Cardiac muscle cell (in vitro differentiated cells and primary cell): ENCODE measurements at regions not wholly inside any gene's neighbourhood (a gene's known extent, or its start where the extent isn't known, plus 50 kb on each side); places are given as distances from the start of the nearest gene placed in this dataset.

ENCODE experiments used
- DNase-seq, 2 donors: peaks; one replicate each; pipeline versions ENCODE4 v3.0.0 to v3.0.0-alpha.2; 2010 to 2017; ENCODE audit warnings: low read depth in 1 of 2, low spot score in 1 of 2
- H3K27ac ChIP-seq: fragments of 200-600 bp; sonication (generic); 2 replicates; pipeline ENCODE4 v1.5.1; 2016
- H3K27me3 ChIP-seq: fragments of 200-600 bp; sonication (generic); 2 replicates; pipeline ENCODE4 v1.6.0; 2016; ENCODE audit warnings: control low read depth
- H3K36me3 ChIP-seq: fragments of 200-600 bp; sonication (generic); 2 replicates; pipeline ENCODE4 v1.5.1; 2016; ENCODE audit warnings: control low read depth
- H3K4me1 ChIP-seq: fragments of 200-600 bp; sonication (generic); 2 replicates; pipeline ENCODE4 v1.8.1; 2017; ENCODE audit warnings: low read depth, mild to moderate bottlenecking, mixed run types
- H3K4me3 ChIP-seq: fragments of 200-600 bp; sonication (generic); 2 replicates; pipeline ENCODE4 v1.5.1; 2016; ENCODE audit warnings: mild to moderate bottlenecking
- H3K9me3 ChIP-seq: fragments of 200-600 bp; sonication (generic); 2 replicates; pipeline ENCODE4 v1.5.1; 2017; ENCODE audit warnings: low read depth, mild to moderate bottlenecking, control low read depth
- TF ChIP-seq, protein P1 (sequence below): IDR thresholded peaks from 2 replicates; pipeline ENCODE4 v1.5.1; 2012; ENCODE audit warnings: low read depth, mild to moderate bottlenecking, low read length

DNA sequence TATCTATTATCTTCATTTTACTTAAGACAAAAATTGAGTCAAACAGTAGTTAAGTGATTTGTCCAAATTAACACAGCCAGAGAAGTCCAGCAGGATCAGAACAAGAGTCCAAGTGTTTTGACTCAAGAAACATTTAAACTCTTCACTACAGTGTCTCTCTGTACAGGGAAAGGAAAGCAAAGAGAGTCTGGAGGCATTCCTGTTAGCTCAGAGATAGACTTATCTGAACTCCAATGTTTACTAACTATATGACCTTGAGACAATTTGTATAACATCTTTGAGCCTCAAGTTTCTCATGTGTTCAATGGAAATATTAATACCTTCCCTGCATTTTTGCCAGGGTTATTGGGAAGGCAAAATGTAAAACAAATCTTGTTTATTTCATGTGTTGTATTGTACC is 849.1 kb downstream of the DIPK2A start:
- TF ChIP-seq, protein P1, sequence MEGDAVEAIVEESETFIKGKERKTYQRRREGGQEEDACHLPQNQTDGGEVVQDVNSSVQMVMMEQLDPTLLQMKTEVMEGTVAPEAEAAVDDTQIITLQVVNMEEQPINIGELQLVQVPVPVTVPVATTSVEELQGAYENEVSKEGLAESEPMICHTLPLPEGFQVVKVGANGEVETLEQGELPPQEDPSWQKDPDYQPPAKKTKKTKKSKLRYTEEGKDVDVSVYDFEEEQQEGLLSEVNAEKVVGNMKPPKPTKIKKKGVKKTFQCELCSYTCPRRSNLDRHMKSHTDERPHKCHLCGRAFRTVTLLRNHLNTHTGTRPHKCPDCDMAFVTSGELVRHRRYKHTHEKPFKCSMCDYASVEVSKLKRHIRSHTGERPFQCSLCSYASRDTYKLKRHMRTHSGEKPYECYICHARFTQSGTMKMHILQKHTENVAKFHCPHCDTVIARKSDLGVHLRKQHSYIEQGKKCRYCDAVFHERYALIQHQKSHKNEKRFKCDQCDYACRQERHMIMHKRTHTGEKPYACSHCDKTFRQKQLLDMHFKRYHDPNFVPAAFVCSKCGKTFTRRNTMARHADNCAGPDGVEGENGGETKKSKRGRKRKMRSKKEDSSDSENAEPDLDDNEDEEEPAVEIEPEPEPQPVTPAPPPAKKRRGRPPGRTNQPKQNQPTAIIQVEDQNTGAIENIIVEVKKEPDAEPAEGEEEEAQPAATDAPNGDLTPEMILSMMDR, result no peak
- Histone ChIP-seq H3K9me3 (no peaks in the 10 kb centered on the region), H3K36me3 (no peaks in the 10 kb centered on the region), H3K4me3 (no peak overlapping the region), H3K4me1 (no peaks in the 10 kb centered on the region), H3K27me3 (no peaks in the 10 kb centered on the region), H3K27ac (no peak overlapping the region)
- no peak for DNase-seq

DNA sequence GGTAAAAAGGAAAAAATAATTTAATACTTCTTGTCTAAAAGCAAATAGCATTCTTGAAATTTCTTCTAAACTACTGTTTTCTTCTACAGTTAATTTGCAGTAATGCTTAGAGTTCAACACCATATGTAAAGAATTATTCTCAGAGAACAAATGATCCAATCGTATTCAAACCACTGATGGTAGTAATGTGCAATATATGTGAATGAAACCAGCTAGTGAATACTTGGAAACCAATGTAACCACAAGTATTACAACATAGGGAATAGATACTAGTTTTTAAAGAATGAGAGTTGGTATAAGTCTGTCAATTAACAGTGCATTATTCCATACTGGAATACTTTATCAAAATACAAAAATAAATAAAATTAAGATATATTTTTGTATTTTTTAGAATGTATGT is 850.0 kb downstream of the DIPK2A start:
- Histone ChIP-seq H3K27ac (no peak overlapping the region), H3K27me3 (no peaks in the 10 kb centered on the region), H3K4me1 (no peaks in the 10 kb centered on the region), H3K4me3 (no peak overlapping the region), H3K36me3 (no peaks in the 10 kb centered on the region), H3K9me3 (no peaks in the 10 kb centered on the region)
- DNase-seq, result peak in 1 of 2 donors; percentile 21
- TF ChIP-seq, protein P1, result no peak

DNA sequence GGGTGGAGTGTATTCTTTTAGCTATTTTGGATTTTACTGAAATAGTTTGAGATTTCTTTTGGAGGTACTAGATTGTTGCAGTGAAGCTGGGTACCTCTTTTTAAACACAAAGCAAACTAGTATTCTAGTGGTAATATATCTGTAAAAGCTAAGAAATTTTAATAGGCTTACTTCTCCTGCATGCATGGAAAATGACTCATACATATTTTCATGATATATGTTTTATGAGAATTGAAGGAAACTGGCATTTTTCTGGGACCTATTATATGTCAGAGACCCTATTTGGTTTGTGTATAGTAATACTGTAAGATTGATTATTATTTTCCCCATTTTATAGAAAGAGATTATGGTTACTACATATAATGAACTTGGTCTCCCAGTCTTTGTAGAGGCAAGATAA is 851.0 kb downstream of the DIPK2A start:
- TF ChIP-seq, protein P1, result no peak
- H3K27me3 ChIP-seq, result no peaks in the 10 kb centered on the region
- H3K36me3 ChIP-seq, result no peaks in the 10 kb centered on the region
- DNase-seq, result no peak
- no peaks in the 10 kb centered on the region for H3K9me3 ChIP-seq
- no peak overlapping the region for H3K27ac ChIP-seq
- no peak overlapping the region for H3K4me3 ChIP-seq
- H3K4me1 ChIP-seq, result no peaks in the 10 kb centered on the region

DNA sequence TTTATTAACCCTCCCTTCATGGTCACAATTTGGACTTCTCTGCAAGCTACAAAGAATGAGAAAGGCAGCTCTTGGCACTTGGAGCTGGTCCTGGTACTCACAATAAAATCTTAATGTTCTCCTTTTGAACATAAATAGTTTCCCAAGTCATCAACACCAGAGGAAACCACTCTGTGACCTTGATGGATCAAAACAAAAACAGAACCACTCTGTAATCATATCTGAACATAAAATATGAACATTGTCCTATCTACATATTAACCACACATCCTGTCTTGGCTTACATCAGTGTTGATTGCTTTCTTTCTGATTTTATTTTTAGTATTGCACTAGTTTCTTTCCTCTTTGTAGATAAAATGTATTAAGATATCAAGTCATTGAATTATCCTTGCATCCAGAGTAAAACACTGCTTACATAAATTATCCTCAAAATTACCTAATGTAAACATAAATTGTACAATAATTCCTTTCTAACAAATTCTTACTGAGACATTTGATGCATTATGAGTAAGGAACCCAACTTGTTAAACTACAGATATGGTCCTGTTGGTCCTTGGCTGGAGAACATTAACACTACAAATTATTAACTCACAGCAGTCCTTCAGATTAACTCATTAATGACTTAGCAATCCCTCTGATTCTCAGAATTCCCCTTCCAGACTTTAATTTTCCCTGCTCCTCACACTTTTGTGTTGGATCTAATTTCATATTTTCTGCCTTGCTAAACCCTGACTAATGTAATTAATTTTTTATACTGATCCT is 860.5 kb downstream of the DIPK2A start:
- H3K9me3 ChIP-seq, result no peaks in the 10 kb centered on the region
- no peak overlapping the region for H3K27ac ChIP-seq
- H3K36me3 ChIP-seq, result no peaks in the 10 kb centered on the region
- no peak overlapping the region for H3K4me3 ChIP-seq
- H3K4me1 ChIP-seq, result no peaks in the 10 kb centered on the region
- peak in 1 of 2 donors; percentile 11 for DNase-seq
- TF ChIP-seq, protein P1, result no peak
- no peaks in the 10 kb centered on the region for H3K27me3 ChIP-seq

DNA sequence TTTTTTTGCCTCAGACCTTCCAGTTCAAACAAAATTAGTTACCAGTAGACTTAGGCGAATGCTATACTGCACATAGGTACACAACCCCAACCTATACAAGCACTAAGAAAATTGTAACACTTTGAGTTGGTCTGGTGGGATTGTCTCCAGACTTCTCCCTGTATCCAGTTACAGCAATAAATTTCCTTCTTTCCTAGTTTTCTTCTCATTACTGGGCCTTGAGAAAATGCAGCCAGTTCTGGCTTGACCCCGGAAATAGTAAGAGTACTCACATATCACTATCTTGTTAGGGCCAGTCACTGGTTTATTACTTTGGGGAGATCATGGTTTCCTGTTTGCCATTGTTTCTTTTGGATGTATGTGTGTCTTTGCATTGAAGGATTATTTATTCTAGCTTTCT is 868.4 kb downstream of the DIPK2A start:
- H3K9me3 ChIP-seq, result no peaks in the 10 kb centered on the region
- DNase-seq, result no peak
- H3K27ac ChIP-seq, result no peak overlapping the region
- H3K4me1 ChIP-seq, result no peaks in the 10 kb centered on the region
- H3K36me3 ChIP-seq, result no peaks in the 10 kb centered on the region
- no peaks in the 10 kb centered on the region for H3K27me3 ChIP-seq
- TF ChIP-seq, protein P1, result no peak
- no peak overlapping the region for H3K4me3 ChIP-seq
